ENCODE measurements at regions not wholly inside any gene's neighbourhood (a gene's known extent, or its start where the extent isn't known, plus 50 kb on each side); places are given as distances from the start of the nearest gene placed in this dataset.

DNA sequence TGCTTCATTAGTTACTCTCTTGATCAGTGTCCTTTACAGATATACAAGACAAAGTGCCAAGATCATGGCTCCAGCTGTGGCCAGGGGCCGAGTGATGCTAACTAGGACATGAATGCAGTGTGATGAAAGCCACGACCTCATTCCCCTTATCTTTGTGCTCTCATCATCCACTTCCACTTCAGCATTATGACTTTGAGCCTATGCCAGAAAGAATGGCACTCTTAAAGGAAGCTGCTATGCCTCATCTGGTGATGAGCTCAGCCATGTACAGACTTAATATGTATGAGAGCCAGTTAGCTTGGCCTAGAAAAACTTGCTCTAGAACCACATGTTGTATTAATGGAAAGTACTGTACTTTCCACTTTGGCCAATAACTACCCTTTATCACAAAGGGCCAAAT is 179.1 kb downstream of the TOX3 start:
- Histone ChIP-seq H3K9me3 (peaks cover 0 to 24% (median 0%) of the 10 kb centered on the region in 8 donors), H3K27me3 (replicated peaks in 1 of 7) (no peaks in the 10 kb centered on the region), H3K4me1 (no peaks in the 10 kb centered on the region), H3K4me3 (no peak overlapping the region), H3K36me3 (no peaks in the 10 kb centered on the region), H3K27ac (no peak overlapping the region)
- TF ChIP-seq, protein P1, sequence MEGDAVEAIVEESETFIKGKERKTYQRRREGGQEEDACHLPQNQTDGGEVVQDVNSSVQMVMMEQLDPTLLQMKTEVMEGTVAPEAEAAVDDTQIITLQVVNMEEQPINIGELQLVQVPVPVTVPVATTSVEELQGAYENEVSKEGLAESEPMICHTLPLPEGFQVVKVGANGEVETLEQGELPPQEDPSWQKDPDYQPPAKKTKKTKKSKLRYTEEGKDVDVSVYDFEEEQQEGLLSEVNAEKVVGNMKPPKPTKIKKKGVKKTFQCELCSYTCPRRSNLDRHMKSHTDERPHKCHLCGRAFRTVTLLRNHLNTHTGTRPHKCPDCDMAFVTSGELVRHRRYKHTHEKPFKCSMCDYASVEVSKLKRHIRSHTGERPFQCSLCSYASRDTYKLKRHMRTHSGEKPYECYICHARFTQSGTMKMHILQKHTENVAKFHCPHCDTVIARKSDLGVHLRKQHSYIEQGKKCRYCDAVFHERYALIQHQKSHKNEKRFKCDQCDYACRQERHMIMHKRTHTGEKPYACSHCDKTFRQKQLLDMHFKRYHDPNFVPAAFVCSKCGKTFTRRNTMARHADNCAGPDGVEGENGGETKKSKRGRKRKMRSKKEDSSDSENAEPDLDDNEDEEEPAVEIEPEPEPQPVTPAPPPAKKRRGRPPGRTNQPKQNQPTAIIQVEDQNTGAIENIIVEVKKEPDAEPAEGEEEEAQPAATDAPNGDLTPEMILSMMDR (IDR thresholded peaks at IDR 0.05 in 8 of 11, conservative IDR thresholded peaks at IDR 0.05 in 3 of 11), result no peak
- TF ChIP-seq POLR2AphosphoS5 (IDR thresholded peaks at IDR 0.05), result no peak
- no peak for TF ChIP-seq POLR2A (IDR thresholded peaks at IDR 0.05)
- no peak for DNase-seq
- 34 to 68% (median 47%) methylated on average over 2 of the region's 2 CpGs for WGBS, 5 donors
- intact Hi-C loops (cut with DNase I; ENCODE audit: low total_unique reads), result no loop called here

DNA sequence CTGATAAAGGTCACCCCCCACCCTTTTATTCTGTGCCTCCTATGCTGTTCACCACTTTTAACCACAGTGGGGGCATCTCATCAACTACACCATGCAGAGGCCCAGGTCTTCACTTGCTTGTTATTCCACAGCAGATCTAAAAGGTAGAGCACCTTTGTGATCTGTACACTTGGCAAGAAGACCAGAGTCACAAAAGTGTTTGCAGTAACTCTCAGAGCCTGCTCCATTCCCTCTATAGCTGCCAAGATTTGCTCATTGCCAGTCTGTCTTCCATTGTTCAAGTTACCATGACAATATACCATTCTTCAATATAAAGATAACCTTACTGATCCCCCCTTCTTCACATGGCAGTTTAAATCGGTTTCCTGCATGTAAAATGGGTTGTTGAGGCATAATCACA is 180.0 kb downstream of the TOX3 start:
- Histone ChIP-seq H3K9me3 (peaks cover 0 to 18% (median 0%) of the 10 kb centered on the region in 8 donors), H3K27me3 (replicated peaks in 1 of 7) (no peaks in the 10 kb centered on the region), H3K27ac (no peak overlapping the region), H3K4me1 (no peaks in the 10 kb centered on the region), H3K36me3 (no peaks in the 10 kb centered on the region), H3K4me3 (no peak overlapping the region)
- no peak for TF ChIP-seq POLR2A (IDR thresholded peaks at IDR 0.05)
- TF ChIP-seq POLR2AphosphoS5 (IDR thresholded peaks at IDR 0.05), result no peak
- TF ChIP-seq, protein P1 (IDR thresholded peaks at IDR 0.05 in 8 of 11, conservative IDR thresholded peaks at IDR 0.05 in 3 of 11), result no peak
- 27 to 48% (median 31%) methylated on average over 1 of the region's 1 CpG for WGBS, 5 donors
- DNase-seq, result no peak
- intact Hi-C loops (cut with DNase I; ENCODE audit: low total_unique reads), result no loop called here

DNA sequence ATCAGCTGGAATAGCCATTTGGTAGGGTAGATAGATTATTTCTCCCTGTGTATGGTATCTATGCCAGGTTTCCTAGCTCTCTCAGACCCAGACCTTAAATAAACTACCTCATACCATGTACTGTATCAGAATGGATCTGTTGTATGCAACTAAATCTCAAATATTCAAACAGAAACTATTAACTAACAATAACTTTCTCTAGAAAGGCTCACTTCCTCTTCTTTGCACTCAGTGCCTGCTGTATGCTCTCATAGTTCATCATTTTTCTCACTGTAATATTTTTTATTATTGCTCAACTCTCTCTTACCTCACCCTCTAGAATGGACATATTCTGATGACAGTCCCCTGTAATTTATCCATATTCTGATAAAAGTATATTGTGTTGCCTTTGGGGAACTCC is 182.4 kb downstream of the TOX3 start:
- intact Hi-C loops (cut with DNase I; ENCODE audit: low total_unique reads), result no loop called here
- Histone ChIP-seq H3K9me3 (peaks cover 0 to 21% (median 0%) of the 10 kb centered on the region in 8 donors), H3K27ac (no peak overlapping the region), H3K4me3 (no peak overlapping the region), H3K36me3 (no peaks in the 10 kb centered on the region), H3K27me3 (replicated peaks in 1 of 7) (no peaks in the 10 kb centered on the region), H3K4me1 (no peaks in the 10 kb centered on the region)
- no peak for DNase-seq
- TF ChIP-seq POLR2AphosphoS5 (IDR thresholded peaks at IDR 0.05), result no peak
- TF ChIP-seq, protein P1 (IDR thresholded peaks at IDR 0.05 in 8 of 11, conservative IDR thresholded peaks at IDR 0.05 in 3 of 11), result no peak
- TF ChIP-seq POLR2A (IDR thresholded peaks at IDR 0.05), result no peak

DNA sequence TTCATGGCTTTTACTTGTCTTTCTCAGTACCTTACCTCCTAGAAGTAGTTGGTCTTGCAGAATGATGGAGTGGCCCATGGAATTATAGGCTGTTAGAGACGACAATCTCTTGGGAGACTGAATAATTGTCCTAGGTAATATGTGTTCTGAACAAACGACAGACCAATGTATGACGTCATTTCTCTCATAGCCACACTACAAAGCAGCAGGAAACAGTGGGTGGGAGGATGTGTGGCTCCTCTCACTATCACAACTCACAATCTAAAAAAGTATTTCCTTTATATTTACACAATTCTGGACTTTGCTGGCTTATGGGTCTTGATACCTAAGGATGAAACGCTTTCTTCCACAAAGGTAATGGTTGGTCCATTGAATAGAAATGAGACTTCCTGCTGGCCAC is 183.9 kb downstream of the TOX3 start:
- Histone ChIP-seq H3K27me3 (replicated peaks in 1 of 7) (no peaks in the 10 kb centered on the region), H3K4me3 (no peak overlapping the region), H3K4me1 (no peaks in the 10 kb centered on the region), H3K36me3 (no peaks in the 10 kb centered on the region), H3K9me3 (peaks cover 0 to 29% (median 5%) of the 10 kb centered on the region in 8 donors), H3K27ac (no peak overlapping the region)
- intact Hi-C loops (cut with DNase I; ENCODE audit: low total_unique reads), result no loop called here
- no peak for DNase-seq
- WGBS, 5 donors, result 58 to 74% (median 60%) methylated on average over 4 of the region's 4 CpGs
- TF ChIP-seq POLR2AphosphoS5 (IDR thresholded peaks at IDR 0.05) (no peak), POLR2A (IDR thresholded peaks at IDR 0.05) (no peak)
- TF ChIP-seq, protein P1 (IDR thresholded peaks at IDR 0.05 in 8 of 11, conservative IDR thresholded peaks at IDR 0.05 in 3 of 11), result no peak
